Common myeloid progenitor, CD34-positive (primary cell): ENCODE measurements at regions not wholly inside any gene's neighbourhood (a gene's known extent, or its start where the extent isn't known, plus 50 kb on each side); places are given as distances from the start of the nearest gene placed in this dataset.

Experiments used
- CTCF ChIA-PET: fragments of 350-600 bp; sonication (Branson Sonifier 250); formaldehyde crosslinking; loops from one replicate; lab custom pipeline; 2021; ENCODE audit warnings: antibody characterized with exemption; lab: Charles Lee
- POLR2A ChIA-PET: fragments of 350-600 bp; sonication (Branson Sonifier 250); formaldehyde crosslinking; loops from one replicate; lab custom pipeline; 2021; ENCODE audit warnings: antibody characterized with exemption; lab: Charles Lee
- DNase-seq, 3 donors: peaks; one replicate each; pipeline versions ENCODE4 v3.0.0 to v3.0.0-alpha.2; 2013
- H3K27ac ChIP-seq, 2 experiments: 1 replicate in 1 of 2; 2 replicates in 1 of 2; pipeline ENCODE4 v1.7.0; 2013; ENCODE audit warnings: inconsistent platforms in 2 of 2, low read length in 2 of 2, mild to moderate bottlenecking in 2 of 2, low read depth in 1 of 2, moderate library complexity in 1 of 2; ENCODE audit not compliant: severe bottlenecking in 2 of 2, insufficient read depth in 1 of 2, poor library complexity in 1 of 2
- H3K27me3 ChIP-seq, 5 experiments: replicated peaks in 2 of 5; 1 replicate in 3 of 5; 2 replicates in 2 of 5; pipeline versions ENCODE4 v1.6.1 to v1.7.0; 2013; ENCODE audit warnings: low read length in 4 of 5, mild to moderate bottlenecking in 2 of 5, moderate library complexity in 2 of 5, inconsistent platforms in 1 of 5; ENCODE audit not compliant: insufficient read depth in 5 of 5, control insufficient read depth in 4 of 5
- H3K36me3 ChIP-seq, 4 experiments: 1 replicate in 2 of 4; 2 replicates in 2 of 4; pipeline versions ENCODE4 v1.6.1 to v1.7.0; 2013; ENCODE audit warnings: low read length in 3 of 4, control low read depth in 1 of 4, mild to moderate bottlenecking in 1 of 4; ENCODE audit not compliant: control insufficient read depth in 4 of 4, insufficient read depth in 4 of 4
- H3K4me1 ChIP-seq, 4 experiments: 1 replicate in 3 of 4; 2 replicates in 1 of 4; pipeline versions ENCODE4 v1.6.1 to v1.7.1; 2013; ENCODE audit warnings: low read length in 3 of 4, mild to moderate bottlenecking in 3 of 4, control low read depth in 1 of 4, inconsistent platforms in 1 of 4, moderate library complexity in 1 of 4; ENCODE audit not compliant: control insufficient read depth in 4 of 4, insufficient read depth in 4 of 4; ENCODE audit errors: control extremely low read depth in 1 of 4
- H3K4me3 ChIP-seq, 7 experiments: 1 replicate in 4 of 7; 2 replicates in 3 of 7; pipeline versions ENCODE4 v1.5.1 to v1.7.0; 2013; ENCODE audit warnings: mild to moderate bottlenecking in 7 of 7, low read length in 6 of 7, moderate library complexity in 6 of 7, inconsistent platforms in 2 of 7, low read depth in 2 of 7, control low read depth in 1 of 7; ENCODE audit not compliant: insufficient read depth in 4 of 7, control insufficient read depth in 1 of 7; ENCODE audit errors: extremely low read depth in 1 of 7
- H3K9me3 ChIP-seq, 5 experiments: 1 replicate in 4 of 5; 2 replicates in 1 of 5; pipeline versions ENCODE4 v1.6.1 to v1.7.1; 2013; ENCODE audit warnings: low read length in 4 of 5, mild to moderate bottlenecking in 2 of 5, inconsistent platforms in 1 of 5, low read depth in 1 of 5, moderate library complexity in 1 of 5; ENCODE audit not compliant: control insufficient read depth in 4 of 5, insufficient read depth in 2 of 5; ENCODE audit errors: control extremely low read depth in 1 of 5
- WGBS: methylation state at CpG from one replicate; pipeline ENCODE4 v1.1.5; 2013; ENCODE audit not compliant: insufficient coverage; 5-methylcytosine and 5-hydroxymethylcytosine counted together

DNA sequence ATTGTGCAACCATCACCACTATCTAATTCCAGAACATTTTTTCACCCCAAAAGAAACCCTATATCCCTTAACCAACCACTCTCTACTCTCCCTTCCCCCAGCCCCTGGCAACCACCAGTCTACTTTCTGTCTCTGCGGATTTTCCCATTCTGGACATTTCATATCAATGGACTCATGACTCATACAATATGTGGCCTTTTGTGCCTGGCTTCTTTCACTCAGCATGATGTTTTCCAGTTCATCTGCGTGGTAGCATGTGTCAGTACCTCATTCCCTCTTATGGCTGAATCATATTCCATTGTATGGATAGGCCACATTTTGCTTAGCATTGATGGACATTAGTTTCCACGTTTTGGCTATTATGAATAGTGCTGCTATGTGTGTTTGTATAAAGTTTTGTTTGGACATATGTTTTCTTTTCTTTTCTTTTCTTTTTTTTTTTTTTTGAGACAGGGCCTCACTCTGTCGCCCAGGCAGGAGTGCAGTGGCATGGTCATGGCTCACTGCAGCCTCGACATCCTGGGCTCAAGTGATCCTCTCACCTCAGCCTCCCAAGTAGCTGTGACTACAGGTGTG lies 335.4 kb downstream of the BCOR start:
- ChIA-PET CTCF (no interaction called here), POLR2A (no interaction called here)
- H3K4me1 ChIP-seq, result peaks cover 0 to 6% (median 3%) of the 10 kb centered on the region in 4 experiments
- WGBS, result 89% methylated on average over 2 of the region's 5 CpGs
- no peak overlapping the region for H3K27ac ChIP-seq
- no peaks in the 10 kb centered on the region for H3K36me3 ChIP-seq
- no peak overlapping the region for H3K4me3 ChIP-seq
- H3K27me3 ChIP-seq, result peaks cover 0 to 2% (median 0%) of the 10 kb centered on the region in 5 experiments
- H3K9me3 ChIP-seq, result no peaks in the 10 kb centered on the region
- no peak for DNase-seq

DNA sequence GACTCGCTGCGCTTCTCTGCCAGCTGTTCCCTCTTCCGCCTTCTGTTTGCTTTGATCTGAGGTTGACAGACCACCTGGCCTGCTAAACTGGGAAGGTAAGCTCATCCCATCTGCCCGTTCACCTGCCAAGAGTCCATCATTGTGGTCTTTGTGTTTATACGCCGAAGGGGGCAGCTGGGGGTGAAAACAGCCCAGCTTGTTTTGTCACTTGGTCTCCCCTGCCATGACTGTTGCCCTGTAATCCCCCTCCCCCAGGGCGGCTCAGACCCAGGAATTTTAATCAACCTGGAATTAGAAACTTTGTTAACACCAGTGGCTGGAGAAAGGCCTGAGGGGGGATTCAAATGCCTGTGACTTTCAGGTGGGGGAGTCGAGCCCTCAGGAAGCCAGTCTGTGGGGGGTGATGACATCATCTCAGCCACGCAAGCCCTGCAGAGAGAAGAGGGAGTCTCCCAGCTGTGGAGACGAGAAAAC lies 333.3 kb downstream of the BCOR start:
- POLR2A ChIA-PET, result no interaction called here
- no peak for DNase-seq

DNA sequence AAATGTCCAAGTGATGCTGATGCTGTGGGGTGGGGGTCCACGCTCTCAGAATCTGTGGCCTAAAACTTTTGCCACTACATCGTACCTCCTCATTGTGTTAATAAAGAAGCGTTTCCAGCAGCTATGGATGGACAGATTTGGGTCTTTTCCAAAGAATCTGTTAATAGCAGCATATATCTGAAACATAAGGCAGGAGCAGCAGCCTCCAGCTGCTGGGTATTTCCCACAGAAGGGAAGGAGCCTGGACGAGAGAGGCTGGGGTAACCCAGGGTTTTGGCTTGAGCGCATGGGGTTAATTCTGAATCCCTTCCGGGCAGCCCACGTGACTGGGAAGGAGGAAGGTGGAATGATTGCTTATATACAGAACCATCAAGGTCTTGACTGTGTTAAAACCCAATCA lies 332.4 kb downstream of the BCOR start:
- Histone ChIP-seq H3K27ac (no peak overlapping the region), H3K4me1 (peaks cover 0 to 6% (median 2%) of the 10 kb centered on the region in 4 experiments), H3K9me3 (no peaks in the 10 kb centered on the region), H3K36me3 (no peaks in the 10 kb centered on the region), H3K27me3 (peaks cover 0 to 2% (median 0%) of the 10 kb centered on the region in 5 experiments), H3K4me3 (no peak overlapping the region)
- POLR2A ChIA-PET, result no interaction called here
- CTCF ChIA-PET, result no interaction called here
- 71% methylated on average over 4 of the region's 7 CpGs for WGBS
- no peak for DNase-seq

More for the DNA sequence above, 333.3 kb downstream of the BCOR start:
- no peak overlapping the region for H3K27ac ChIP-seq
- CTCF ChIA-PET, result no interaction called here
- 86% methylated on average over 8 of the region's 10 CpGs for WGBS
- no peaks in the 10 kb centered on the region for H3K36me3 ChIP-seq
- H3K4me3 ChIP-seq, result no peak overlapping the region
- H3K27me3 ChIP-seq, result peaks cover 0 to 2% (median 0%) of the 10 kb centered on the region in 5 experiments
- H3K4me1 ChIP-seq, result peaks cover 0 to 6% (median 2%) of the 10 kb centered on the region in 4 experiments
- H3K9me3 ChIP-seq, result no peaks in the 10 kb centered on the region

DNA sequence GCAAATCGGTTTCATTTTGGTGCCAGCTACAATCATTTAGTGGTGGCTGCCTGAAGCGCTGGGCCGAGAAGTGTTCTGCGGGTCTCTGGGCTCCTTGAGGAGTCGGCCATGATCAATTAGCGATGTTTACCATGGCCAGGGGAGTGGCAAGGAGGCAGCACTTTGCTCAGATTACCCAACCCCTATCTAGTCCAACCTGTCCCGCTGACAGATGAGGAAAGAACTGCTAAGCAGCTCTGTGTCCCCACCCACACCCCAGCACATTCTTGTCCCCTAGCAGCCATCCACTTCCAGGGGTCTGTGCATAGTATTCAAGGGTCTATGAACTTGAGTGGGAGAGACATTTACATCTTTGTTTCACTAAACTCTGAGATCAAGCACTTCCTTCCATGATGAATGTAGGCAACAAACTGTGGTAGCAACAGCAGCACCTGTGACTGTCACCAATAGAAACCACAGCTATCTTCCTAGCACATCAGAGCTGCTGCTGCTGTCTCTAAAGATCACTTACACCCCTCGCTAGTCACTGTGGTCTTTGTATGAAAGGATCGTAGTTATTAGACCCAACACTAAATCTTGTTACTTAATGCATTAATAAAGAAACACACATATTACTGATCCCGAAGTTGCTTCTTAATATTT lies 331.6 kb downstream of the BCOR start:
- ChIA-PET CTCF (no interaction called here), POLR2A (interaction anchor here (0.7 kb wide), 1 partner anchor 245 kb away, joined by 3 read pairs; no protein-coding TSS in a partner anchor)
- Histone ChIP-seq H3K4me1 (peaks cover 0 to 7% (median 3%) of the 10 kb centered on the region in 4 experiments), H3K4me3 (no peak overlapping the region), H3K27me3 (peaks cover 0 to 2% (median 0%) of the 10 kb centered on the region in 5 experiments), H3K36me3 (no peaks in the 10 kb centered on the region), H3K27ac (no peak overlapping the region), H3K9me3 (no peaks in the 10 kb centered on the region)
- 80% methylated on average over 7 of the region's 10 CpGs for WGBS
- DNase-seq, result peak in 2 of 3 donors; percentile 19 to 43

DNA sequence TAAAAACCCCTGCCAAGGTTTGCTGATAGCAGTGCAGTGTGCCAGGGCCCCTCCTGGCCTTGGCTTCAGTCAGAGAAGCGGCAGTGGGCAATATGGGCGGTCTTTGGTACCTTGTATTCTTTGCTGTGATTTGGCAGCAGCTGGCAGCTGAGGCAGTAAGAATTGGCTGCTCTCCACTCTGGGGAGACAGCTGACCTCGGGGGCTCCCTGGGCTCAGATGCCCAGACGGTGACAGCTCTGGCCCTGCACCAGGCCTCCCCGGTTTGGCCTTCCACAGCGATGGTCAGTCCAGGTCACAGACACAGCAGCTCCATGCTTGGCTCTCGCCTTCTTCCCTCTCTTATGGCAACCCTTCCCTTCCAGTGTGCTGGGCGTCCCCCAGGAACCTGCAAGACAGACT lies 330.9 kb downstream of the BCOR start:
- WGBS, result 78% methylated on average over 7 of the region's 8 CpGs
- H3K27me3 ChIP-seq, result peaks cover 0 to 7% (median 0%) of the 10 kb centered on the region in 5 experiments
- POLR2A ChIA-PET, result interaction anchor here (0.7 kb wide), 1 partner anchor 245 kb away, joined by 3 read pairs; no protein-coding TSS in a partner anchor
- DNase-seq, result no peak
- no peaks in the 10 kb centered on the region for H3K9me3 ChIP-seq
- H3K27ac ChIP-seq, result no peak overlapping the region
- no peak overlapping the region for H3K4me3 ChIP-seq
- no peaks in the 10 kb centered on the region for H3K36me3 ChIP-seq
- CTCF ChIA-PET, result no interaction called here
- peaks cover 0 to 13% (median 9%) of the 10 kb centered on the region in 4 experiments for H3K4me1 ChIP-seq

DNA sequence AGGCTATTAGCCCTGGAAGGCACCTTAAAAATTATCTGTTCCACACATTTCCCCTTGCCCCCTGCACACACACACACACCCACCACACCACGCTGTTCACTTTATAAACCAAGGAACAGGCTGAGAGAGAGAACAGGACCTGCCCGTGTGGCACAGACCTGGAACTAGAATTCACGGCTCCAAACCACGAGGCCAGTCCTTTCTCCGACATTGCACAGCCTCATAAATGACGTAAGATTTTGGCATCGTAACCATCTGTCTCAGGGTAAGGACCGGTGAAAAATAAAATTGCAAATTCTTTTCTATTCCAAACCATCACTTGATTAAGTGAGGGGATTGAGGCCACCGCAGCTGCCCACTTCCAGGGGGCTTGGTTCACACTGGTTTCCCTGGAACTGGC lies 330.3 kb downstream of the BCOR start:
- H3K36me3 ChIP-seq, result no peaks in the 10 kb centered on the region
- H3K27me3 ChIP-seq, result peaks cover 0 to 11% (median 0%) of the 10 kb centered on the region in 5 experiments
- WGBS, result 86% methylated on average over 8 of the region's 9 CpGs
- no peaks in the 10 kb centered on the region for H3K9me3 ChIP-seq
- ChIA-PET POLR2A (no interaction called here), CTCF (no interaction called here)
- peaks cover 0 to 19% (median 14%) of the 10 kb centered on the region in 4 experiments for H3K4me1 ChIP-seq
- no peak for DNase-seq
- no peak overlapping the region for H3K4me3 ChIP-seq
- no peak overlapping the region for H3K27ac ChIP-seq

DNA sequence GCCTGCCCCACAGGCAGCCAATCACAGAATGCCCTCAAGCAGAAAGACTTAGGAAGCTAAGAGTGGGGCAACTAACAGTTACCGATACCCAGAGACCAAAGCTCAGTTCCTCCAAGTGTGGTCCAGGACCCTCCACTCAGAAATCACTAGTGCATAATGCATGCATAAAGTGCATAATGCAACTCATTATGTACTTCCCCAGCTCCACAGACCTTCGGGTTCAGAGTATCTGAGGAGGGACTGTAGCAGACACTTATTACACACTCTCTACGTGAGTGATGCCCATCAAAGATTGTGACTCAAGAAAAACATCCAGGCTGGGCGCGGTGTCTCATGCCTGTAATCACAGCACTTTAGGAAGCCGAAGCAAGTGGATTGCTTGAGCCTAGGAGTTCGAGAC lies 328.0 kb downstream of the BCOR start:
- no peaks in the 10 kb centered on the region for H3K9me3 ChIP-seq
- no peak for DNase-seq
- H3K4me3 ChIP-seq, result no peak overlapping the region
- peaks cover 0 to 11% (median 0%) of the 10 kb centered on the region in 5 experiments for H3K27me3 ChIP-seq
- no peak overlapping the region for H3K27ac ChIP-seq
- WGBS, result 95% methylated on average over 7 of the region's 7 CpGs
- CTCF ChIA-PET, result no interaction called here
- H3K4me1 ChIP-seq, result peaks cover 0 to 36% (median 22%) of the 10 kb centered on the region in 4 experiments
- H3K36me3 ChIP-seq, result no peaks in the 10 kb centered on the region
- POLR2A ChIA-PET, result no interaction called here
